ENCODE measurements at regions not wholly inside any gene's neighbourhood (a gene's known extent, or its start where the extent isn't known, plus 50 kb on each side); places are given as distances from the start of the nearest gene placed in this dataset.

DNA sequence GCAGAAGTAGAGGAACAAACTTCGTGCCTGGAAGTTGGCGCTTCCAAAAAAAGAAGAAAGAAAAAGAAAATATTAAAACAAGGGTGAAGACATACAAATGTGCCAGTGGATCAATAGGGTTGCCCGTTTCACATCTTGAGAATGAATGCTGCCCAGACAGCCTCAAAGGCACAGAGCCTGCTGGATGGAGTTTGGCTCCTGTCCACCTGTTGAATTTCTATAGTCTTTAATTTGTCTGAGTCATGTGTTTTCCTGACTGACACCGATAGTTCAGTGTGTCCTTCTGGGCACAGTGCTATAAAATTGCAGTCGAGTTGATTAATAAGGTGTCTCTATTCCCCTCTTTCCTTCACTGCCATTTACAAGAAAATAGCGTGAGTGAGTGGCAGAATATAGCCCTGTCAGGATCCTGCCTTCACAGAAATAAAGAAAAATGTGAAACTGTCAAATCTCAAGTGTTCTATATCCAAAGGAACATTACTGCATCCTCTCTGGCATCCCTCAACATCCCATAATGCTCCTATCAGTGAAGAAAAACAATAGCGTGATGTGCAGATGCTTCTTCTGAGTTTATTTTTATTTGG is 471.3 kb upstream of the AUTS2 start:
- TF ChIP-seq, protein P1, sequence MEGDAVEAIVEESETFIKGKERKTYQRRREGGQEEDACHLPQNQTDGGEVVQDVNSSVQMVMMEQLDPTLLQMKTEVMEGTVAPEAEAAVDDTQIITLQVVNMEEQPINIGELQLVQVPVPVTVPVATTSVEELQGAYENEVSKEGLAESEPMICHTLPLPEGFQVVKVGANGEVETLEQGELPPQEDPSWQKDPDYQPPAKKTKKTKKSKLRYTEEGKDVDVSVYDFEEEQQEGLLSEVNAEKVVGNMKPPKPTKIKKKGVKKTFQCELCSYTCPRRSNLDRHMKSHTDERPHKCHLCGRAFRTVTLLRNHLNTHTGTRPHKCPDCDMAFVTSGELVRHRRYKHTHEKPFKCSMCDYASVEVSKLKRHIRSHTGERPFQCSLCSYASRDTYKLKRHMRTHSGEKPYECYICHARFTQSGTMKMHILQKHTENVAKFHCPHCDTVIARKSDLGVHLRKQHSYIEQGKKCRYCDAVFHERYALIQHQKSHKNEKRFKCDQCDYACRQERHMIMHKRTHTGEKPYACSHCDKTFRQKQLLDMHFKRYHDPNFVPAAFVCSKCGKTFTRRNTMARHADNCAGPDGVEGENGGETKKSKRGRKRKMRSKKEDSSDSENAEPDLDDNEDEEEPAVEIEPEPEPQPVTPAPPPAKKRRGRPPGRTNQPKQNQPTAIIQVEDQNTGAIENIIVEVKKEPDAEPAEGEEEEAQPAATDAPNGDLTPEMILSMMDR (IDR thresholded peaks at IDR 0.05; ENCODE audit: insufficient read depth, low read depth, low read length) = no peak
- TF ChIP-seq EZH2 (IDR thresholded peaks at IDR 0.05; ENCODE audit: insufficient read depth, low read length) = no peak

Measured in astrocyte (in vitro differentiated cells and primary cell).